HFF-Myc (cell line): ENCODE measurements at regions not wholly inside any gene's neighbourhood (a gene's known extent, or its start where the extent isn't known, plus 50 kb on each side); places are given as distances from the start of the nearest gene placed in this dataset.
"Not testable (repeated sequence)": the region's sequence is repeated elsewhere in the genome, so short reads cannot be mapped to it uniquely, and the experiment has no call there.

ENCODE experiments used
- DNase-seq: peaks from one replicate; pipeline ENCODE4 v3.0.0-alpha.2; 2011; ENCODE audit warnings: low read depth; ENCODE audit errors: extremely low read depth
- H3K4me3 ChIP-seq: replicated peaks from 2 replicates; pipeline ENCODE4 v1.5.1; 2011; ENCODE audit warnings: low read depth, mild to moderate bottlenecking, control low read depth, low read length
- CTCF ChIP-seq: IDR thresholded peaks from 2 replicates; pipeline ENCODE4 v1.5.1; 2012; ENCODE audit warnings: mild to moderate bottlenecking, low read depth, low read length, control low read depth; ENCODE audit errors: missing control alignments

GRCh38 chr3:191634902-191635301 is 173.9 kb downstream of the PYDC2 start:
- DNase-seq: no peak
- TF ChIP-seq CTCF: no peak
- H3K4me3 ChIP-seq: no peak overlapping the region

GRCh38 chr3:191637611-191638010 is 176.6 kb downstream of the PYDC2 start:
- no peak overlapping the region for H3K4me3 ChIP-seq
- DNase-seq: no peak
- no peak for TF ChIP-seq CTCF

- TF ChIP-seq CTCF: no peak
- no peak overlapping the region for H3K4me3 ChIP-seq
- no peak for DNase-seq
Observed at GRCh38 chr3:191641789-191642188, 180.8 kb downstream of the PYDC2 start.

GRCh38 chr3:191644291-191644690 is 183.3 kb downstream of the PYDC2 start:
- no peak for TF ChIP-seq CTCF
- H3K4me3 ChIP-seq: no peak overlapping the region
- DNase-seq: no peak

GRCh38 chr3:191646242-191646641 is 185.3 kb downstream of the PYDC2 start:
- no peak for DNase-seq
- H3K4me3 ChIP-seq: no peak overlapping the region
- no peak for TF ChIP-seq CTCF

GRCh38 chr3:191648787-191649186 is 187.8 kb downstream of the PYDC2 start:
- no peak for DNase-seq
- no peak for TF ChIP-seq CTCF
- no peak overlapping the region for H3K4me3 ChIP-seq

GRCh38 chr3:191649626-191650025 is 188.7 kb downstream of the PYDC2 start:
- DNase-seq: no peak
- no peak for TF ChIP-seq CTCF
- no peak overlapping the region for H3K4me3 ChIP-seq

- not testable (repeated sequence) for DNase-seq, H3K4me3 ChIP-seq
Observed at GRCh38 chr3:191658781-191659419, 197.9 kb downstream of the PYDC2 start.

- not testable (repeated sequence) for DNase-seq, H3K4me3 ChIP-seq
Observed at GRCh38 chr3:191662150-191662549, 201.2 kb downstream of the PYDC2 start.
